Psoas muscle (tissue), 7 donors: ENCODE measurements at regions not wholly inside any gene's neighbourhood (a gene's known extent, or its start where the extent isn't known, plus 50 kb on each side); places are given as distances from the start of the nearest gene placed in this dataset.

Experiments used
- ATAC-seq, 4 donors: fragments of 200-7000 bp; cut with Tn5 transposase; one replicate each; pipeline ENCODE4 v1.9.1; 2020; ENCODE audit warnings: moderate library complexity in 3 of 4, mild to moderate bottlenecking in 2 of 4
- DNase-seq, 2 donors: peaks; one replicate each; pipeline ENCODE4 v3.0.0-alpha.2; 2020
- H3K27ac ChIP-seq: fragments of 200-600 bp; one replicate; pipeline ENCODE4 v1.8.0; 2022
- H3K27me3 ChIP-seq, 3 donors: fragments of 200-600 bp in 1 of 3; one replicate each; pipeline versions ENCODE4 v1.6.1 to v1.8.0; 2013 to 2022; ENCODE audit warnings: low read length in 2 of 3, mild to moderate bottlenecking in 2 of 3, moderate library complexity in 1 of 3; ENCODE audit not compliant: insufficient read depth in 3 of 3
- H3K36me3 ChIP-seq, 2 donors: fragments of 200-600 bp in 1 of 2; one replicate each; pipeline versions ENCODE4 v1.6.1 to v1.8.0; 2013 to 2022; ENCODE audit warnings: low read depth in 1 of 2, mild to moderate bottlenecking in 1 of 2, moderate library complexity in 1 of 2; ENCODE audit not compliant: insufficient read depth in 1 of 2
- H3K4me1 ChIP-seq: fragments of 200-600 bp; one replicate; pipeline ENCODE4 v1.8.0; 2022
- H3K4me3 ChIP-seq: fragments of 200-600 bp; one replicate; pipeline ENCODE4 v1.8.0; 2022; ENCODE audit warnings: mild to moderate bottlenecking
- H3K9me3 ChIP-seq: fragments of 200-600 bp; one replicate; pipeline ENCODE4 v1.8.0; 2022
- WGBS, 3 donors: extraction: QIAGEN DNeasy Blood & Tissue Kit; methylation state at CpG; one replicate each; pipeline versions ENCODE4 v1.1.6 to v1.1.7; 2013; 5-methylcytosine and 5-hydroxymethylcytosine counted together
- intact Hi-C, 2 donors: fragments of 100-400 bp; cut with DNase I; formaldehyde crosslinking; loops; one replicate each; pipeline versions ENCODE4 v1.11.0 to v1.14.2; 2022
- TF ChIP-seq, protein P1 (sequence below): fragments of 200-600 bp; IDR thresholded peaks from one replicate; pipeline ENCODE4 v1.8.0; 2022; ENCODE audit warnings: antibody characterized with exemption
- donor health status: healthy with polysubstance abuse.
- donor health status: DM: no; HTN: no; CAD: no; lungs with moderate emphysema.
- donor health status: Bipolar disorder and iron deficiency.
- donor health status: healthy.
- donor health status: DM: yes; HTN: yes; CAD: no.
- donor health status: DM: no; HTN: no; CAD: no.
- donor health status: DM: yes; HTN: yes; CAD: no.

DNA sequence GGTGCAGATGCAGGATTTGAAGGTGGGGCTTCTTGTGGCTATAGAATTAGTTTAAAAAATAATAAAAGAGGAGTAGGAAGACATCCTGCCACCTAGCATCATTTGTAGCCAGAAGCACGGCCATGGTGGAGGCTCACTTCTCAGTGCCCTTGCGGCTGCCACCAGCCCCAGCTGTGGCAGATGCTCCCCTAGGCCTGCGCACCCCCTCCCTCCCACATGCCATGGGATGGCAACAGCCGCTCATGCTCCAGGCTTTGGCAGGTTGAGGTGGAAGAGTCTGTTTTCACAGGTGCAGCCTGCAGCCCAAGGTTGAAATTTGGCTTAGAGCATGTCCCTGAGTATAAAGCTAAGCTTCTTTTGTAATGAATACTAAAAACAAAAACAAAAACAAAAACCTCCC is 96.4 kb downstream of the GATA6 start:
- 79 to 89% (median 86%) methylated on average over 4 of the region's 4 CpGs for WGBS, 3 donors
- Histone ChIP-seq H3K4me3 (no peak overlapping the region), H3K27ac (no peak overlapping the region), H3K9me3 (no peaks in the 10 kb centered on the region), H3K4me1 (no peaks in the 10 kb centered on the region), H3K36me3 (no peaks in the 10 kb centered on the region), H3K27me3 (no peaks in the 10 kb centered on the region)
- intact Hi-C loops = no loop called here
- DNase-seq = no peak
- ATAC-seq = no peak
- TF ChIP-seq, protein P1, sequence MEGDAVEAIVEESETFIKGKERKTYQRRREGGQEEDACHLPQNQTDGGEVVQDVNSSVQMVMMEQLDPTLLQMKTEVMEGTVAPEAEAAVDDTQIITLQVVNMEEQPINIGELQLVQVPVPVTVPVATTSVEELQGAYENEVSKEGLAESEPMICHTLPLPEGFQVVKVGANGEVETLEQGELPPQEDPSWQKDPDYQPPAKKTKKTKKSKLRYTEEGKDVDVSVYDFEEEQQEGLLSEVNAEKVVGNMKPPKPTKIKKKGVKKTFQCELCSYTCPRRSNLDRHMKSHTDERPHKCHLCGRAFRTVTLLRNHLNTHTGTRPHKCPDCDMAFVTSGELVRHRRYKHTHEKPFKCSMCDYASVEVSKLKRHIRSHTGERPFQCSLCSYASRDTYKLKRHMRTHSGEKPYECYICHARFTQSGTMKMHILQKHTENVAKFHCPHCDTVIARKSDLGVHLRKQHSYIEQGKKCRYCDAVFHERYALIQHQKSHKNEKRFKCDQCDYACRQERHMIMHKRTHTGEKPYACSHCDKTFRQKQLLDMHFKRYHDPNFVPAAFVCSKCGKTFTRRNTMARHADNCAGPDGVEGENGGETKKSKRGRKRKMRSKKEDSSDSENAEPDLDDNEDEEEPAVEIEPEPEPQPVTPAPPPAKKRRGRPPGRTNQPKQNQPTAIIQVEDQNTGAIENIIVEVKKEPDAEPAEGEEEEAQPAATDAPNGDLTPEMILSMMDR = no peak

DNA sequence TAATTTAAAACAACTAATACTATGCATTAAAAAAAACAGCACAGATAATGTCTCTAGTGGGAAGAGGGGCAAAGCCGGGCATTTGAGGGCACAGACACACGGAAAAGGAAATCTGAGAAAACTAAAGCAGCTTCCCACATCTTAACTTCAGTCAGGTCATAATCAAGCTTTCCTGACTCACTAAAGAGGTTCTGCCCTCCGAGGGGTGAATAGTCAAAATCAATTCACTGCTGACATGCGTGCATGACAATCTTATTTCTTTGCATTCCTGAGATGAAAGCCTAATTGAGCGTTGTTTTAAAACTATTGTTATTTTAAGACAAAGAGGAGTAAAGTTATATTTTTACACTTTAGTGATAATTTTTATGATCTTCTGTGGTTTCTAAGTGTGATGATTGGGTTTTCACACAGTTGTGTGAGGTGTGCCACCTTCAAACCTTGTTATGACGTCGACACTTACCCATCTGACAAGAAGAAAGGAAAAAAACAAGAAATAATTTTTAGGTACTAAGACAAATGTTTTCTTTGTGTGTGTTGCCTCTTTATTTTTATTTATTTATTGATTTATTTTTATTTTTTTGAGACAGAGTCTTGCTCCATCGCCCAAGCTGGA is 90.9 kb downstream of the GATA6 start:
- Histone ChIP-seq H3K4me1 (no peaks in the 10 kb centered on the region), H3K9me3 (no peaks in the 10 kb centered on the region), H3K36me3 (no peaks in the 10 kb centered on the region), H3K4me3 (no peak overlapping the region), H3K27ac (no peak overlapping the region), H3K27me3 (no peaks in the 10 kb centered on the region)
- DNase-seq (no peak), ATAC-seq (no peak)
- 56 to 61% (median 60%) methylated on average over 8 of the region's 8 CpGs for WGBS, 3 donors
- TF ChIP-seq, protein P1 = no peak
- intact Hi-C loops = no loop called here

DNA sequence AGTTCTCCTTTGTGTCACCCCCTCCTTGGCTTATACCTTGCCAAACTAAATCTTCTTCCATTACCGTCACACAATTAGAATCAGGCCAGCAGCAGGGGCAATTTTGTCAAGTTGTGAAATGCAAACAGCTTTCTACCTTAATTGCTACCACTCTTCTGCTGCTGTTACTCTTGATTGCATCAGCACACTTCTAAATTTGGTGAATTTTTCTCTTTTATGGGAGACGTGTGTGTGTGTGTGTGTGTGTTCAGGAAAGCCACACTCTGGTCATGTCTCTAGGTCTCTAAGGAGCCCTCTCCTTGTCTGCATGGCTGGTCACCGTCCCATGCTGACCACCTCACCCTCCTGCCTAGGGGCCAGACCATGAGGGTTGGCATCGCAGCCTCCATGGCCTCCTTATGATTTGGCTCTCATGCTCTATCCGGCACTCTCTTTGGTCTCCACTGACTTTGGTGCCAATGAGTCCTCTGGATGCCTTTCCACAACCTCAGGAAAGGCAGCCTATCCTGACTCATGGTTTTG is 87.7 kb downstream of the GATA6 start:
- TF ChIP-seq, protein P1 = no peak
- H3K4me3 ChIP-seq = no peak overlapping the region
- H3K9me3 ChIP-seq = no peaks in the 10 kb centered on the region
- DNase-seq (no peak), ATAC-seq (no peak)
- intact Hi-C loops = no loop called here
- WGBS, 3 donors = 75 to 82% (median 77%) methylated on average over 5 of the region's 5 CpGs
- no peaks in the 10 kb centered on the region for H3K4me1 ChIP-seq
- H3K27ac ChIP-seq = no peak overlapping the region
- H3K36me3 ChIP-seq = no peaks in the 10 kb centered on the region
- H3K27me3 ChIP-seq = no peaks in the 10 kb centered on the region

DNA sequence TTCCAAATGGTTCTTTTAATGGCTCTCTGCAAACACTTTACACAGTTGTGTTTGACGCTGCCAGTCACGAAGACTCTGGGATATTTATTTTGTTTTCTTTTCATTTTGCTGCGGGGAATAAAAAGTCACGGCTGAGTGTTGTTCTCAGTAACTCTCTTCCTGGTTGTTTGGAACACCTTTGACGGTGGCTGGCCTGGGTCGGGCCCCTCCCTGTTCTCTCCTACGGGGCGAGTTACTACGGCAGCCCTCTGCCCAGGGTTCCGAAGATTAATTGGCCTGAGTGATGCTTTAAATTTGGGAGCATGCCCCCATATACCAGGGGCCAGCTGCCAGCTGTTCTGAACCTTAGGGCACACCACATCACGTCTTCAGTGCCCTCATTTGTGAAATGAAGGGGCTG is 84.7 kb downstream of the GATA6 start:
- no peak overlapping the region for H3K4me3 ChIP-seq
- no peak overlapping the region for H3K27ac ChIP-seq
- H3K4me1 ChIP-seq = no peaks in the 10 kb centered on the region
- no peak for DNase-seq
- WGBS, 3 donors = 33 to 40% (median 34%) methylated on average over 11 of the region's 11 CpGs
- intact Hi-C loops = loop anchor here in 1 of 2 donors (5.0 kb wide), 1 partner anchor 33 kb away; no protein-coding TSS in a partner anchor
- no peaks in the 10 kb centered on the region for H3K36me3 ChIP-seq
- TF ChIP-seq, protein P1 = no peak
- no peak for ATAC-seq
- H3K9me3 ChIP-seq = no peaks in the 10 kb centered on the region
- peaks cover 0 to 7% (median 0%) of the 10 kb centered on the region in 3 donors for H3K27me3 ChIP-seq

DNA sequence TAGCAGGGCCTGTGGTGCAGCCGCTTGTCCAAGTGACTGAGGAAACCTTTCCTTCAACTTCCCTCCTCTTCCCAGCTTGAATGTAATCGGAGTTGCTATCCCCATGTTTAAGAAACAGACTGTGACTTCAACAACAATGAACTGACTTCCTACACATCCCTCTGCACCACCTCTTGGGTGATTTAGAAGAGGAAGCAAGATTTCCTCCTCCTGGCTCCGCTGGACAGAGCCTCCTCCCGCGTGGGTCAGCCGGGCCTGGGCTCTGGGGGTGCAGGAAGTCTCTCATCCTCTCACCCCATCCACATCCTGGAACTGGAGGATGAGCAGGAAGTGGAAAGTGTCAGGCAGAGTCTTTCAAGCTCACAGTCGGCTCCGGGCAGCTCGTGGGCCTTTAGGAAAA is 84.3 kb downstream of the GATA6 start:
- intact Hi-C loops = loop anchor here in 1 of 2 donors (5.0 kb wide), 1 partner anchor 34 kb away; no protein-coding TSS in a partner anchor

More for the DNA sequence above, 84.3 kb downstream of the GATA6 start:
- Histone ChIP-seq H3K4me1 (no peaks in the 10 kb centered on the region), H3K9me3 (no peaks in the 10 kb centered on the region), H3K27me3 (peaks cover 0 to 7% (median 0%) of the 10 kb centered on the region in 3 donors), H3K4me3 (no peak overlapping the region), H3K27ac (no peak overlapping the region), H3K36me3 (no peaks in the 10 kb centered on the region)
- no peak for DNase-seq
- ATAC-seq = no peak
- WGBS, 3 donors = 28 to 30% (median 29%) methylated on average over 9 of the region's 9 CpGs
- TF ChIP-seq, protein P1 = no peak
